Fibroblast of skin of scalp (primary cell): ENCODE measurements at regions not wholly inside any gene's neighbourhood (a gene's known extent, or its start where the extent isn't known, plus 50 kb on each side); places are given as distances from the start of the nearest gene placed in this dataset.

Experiments
- DNase-seq: peaks from one replicate; pipeline ENCODE4 v3.0.0-alpha.2; 2013

DNA sequence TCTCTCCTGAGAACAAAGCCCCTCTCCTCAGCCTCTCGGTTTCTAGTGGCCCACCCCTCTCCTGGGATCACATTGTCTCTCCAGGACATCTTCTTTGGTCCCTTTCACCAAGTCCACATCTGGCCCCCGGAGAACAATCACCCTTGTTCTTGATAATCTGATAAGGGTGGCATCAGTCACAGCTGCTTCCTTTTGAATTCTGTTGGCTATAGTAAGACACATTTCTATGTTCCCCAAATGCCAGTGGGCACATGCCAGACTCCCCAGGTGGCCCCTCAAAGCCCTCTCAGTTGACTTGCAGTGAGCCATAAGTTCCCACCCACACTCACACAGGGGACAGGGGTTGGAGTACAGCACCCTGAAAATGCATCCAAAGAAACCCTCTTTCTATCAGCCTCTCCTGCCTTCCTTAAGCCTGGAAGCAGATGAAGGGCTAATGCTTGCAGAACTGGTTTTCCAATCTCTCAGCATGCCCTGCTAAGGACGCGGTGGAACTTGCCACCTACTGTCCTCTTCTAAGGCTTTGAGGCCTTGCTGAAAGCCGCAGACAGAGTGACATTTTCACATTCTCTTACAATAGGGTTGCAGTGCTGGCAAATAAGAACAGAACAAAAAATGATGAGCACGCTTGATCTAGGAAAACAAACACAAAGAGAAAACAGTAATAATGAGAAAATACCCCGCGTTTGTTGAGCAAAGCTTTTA, 101.3 kb upstream of the SLCO3A1 start:
- no peak for DNase-seq

DNA sequence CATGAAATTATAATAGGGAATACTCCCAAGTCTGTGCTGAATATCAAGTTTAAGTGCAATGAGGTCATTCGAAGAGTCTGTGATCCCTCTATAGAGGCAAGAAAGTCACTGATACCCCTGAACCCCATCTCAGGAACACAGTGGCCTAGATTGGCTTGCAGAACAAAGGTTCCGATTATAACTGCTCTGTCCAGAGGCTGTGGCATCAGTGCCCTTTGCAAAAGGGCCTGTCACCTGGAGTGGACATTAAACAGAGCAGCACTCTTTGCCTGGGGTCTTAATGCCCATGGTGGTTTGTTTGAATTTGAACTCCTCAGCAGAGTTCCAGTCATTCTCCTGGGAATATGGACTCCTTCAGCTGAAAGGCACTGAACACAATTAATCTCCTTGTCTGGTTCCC, 93.9 kb upstream of the SLCO3A1 start:
- no peak for DNase-seq

DNA sequence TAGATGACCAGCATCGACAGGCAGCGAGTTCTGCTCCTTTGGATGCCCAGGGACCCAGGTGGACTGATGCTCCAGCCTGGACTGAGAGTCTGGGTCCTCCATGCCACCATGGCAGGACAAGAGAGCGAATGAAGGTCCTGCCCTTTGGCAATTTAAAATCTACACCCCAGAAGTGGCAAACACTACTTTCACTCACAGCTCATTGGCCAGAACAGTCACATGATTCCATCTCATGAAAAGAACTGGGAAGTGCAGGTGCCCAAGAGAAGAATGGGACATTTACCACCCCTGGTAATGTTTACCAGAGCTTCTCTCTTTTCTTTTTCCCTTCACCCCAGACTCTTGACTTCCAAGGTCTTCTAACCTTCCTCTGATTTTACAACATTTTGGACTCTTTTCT, 87.8 kb upstream of the SLCO3A1 start:
- no peak for DNase-seq

DNA sequence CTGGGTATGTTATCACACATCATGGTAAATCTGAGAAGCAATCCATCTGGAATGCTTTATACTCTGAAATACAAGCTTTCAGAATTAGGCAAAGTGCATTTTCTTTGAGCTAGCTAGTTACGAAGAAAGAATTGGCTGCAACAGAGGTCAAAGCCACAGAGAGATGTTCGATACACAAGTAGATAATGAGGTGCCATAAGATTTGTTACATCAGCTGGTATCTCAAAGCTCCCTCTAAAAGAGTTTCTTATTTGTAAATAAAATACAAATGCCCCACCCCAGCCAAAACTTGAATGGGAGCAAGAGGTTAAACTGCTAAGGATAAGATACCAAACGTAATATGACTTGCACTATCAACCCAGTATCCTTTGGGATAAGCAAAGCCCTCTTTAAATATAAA, 84.0 kb upstream of the SLCO3A1 start:
- no peak for DNase-seq

DNA sequence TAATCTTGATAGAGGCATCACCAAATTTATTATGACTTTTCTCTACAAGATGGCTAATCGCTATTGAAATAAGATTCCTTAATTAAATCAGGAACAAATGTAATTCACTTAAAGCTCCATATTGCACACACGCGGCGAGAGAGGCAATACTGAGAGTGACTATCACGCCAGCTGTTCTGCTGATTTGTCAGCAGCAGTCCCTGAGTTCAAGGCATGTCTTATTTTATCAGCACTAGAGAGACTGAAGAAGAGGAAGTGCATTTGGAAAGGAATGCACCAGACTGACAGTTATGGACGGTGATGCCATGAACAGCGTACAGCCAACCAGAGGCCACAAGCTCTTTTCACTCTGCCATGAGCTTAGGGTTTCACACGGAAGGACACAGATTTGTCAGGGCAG, 83.6 kb upstream of the SLCO3A1 start:
- DNase-seq = no peak

DNA sequence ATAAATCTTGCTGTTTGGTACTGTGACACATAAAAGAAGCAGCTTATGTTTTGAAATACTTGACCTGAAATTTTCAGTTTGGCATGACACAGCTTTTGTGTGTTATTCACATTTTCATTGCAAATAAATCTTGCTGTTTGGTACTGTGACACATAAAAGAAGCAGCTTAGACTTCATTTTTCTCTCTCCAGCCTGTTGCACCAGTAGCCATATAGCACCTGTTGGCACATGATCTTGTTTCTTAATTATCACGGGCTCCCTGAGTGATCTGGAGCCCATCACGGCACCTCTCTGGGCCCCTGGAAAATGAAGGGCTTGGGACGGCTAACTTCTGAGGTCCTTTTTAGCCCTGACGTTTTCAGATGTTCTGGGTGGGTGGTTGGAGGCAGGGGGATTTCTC, 77.4 kb upstream of the SLCO3A1 start:
- DNase-seq = no peak

DNA sequence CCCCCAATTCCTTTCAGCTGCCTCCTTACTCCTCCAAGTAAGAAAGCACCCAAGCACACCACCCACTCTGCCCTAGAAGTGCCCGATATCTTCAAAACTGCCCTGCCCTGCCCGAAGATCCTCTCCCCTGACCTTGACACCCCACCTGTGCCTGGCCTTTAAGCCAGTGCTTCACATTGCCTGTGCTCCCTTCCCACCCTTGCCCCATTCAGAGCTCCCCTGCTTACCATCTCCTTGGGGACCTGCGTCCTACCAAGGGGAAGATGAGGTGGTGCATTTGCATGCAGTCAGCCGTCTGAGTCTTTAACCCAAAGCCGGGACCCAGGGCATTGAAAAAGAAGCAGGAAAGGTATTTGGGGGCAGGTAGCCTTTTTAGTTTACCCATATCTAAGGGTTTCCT, 73.5 kb upstream of the SLCO3A1 start:
- DNase-seq = no peak

DNA sequence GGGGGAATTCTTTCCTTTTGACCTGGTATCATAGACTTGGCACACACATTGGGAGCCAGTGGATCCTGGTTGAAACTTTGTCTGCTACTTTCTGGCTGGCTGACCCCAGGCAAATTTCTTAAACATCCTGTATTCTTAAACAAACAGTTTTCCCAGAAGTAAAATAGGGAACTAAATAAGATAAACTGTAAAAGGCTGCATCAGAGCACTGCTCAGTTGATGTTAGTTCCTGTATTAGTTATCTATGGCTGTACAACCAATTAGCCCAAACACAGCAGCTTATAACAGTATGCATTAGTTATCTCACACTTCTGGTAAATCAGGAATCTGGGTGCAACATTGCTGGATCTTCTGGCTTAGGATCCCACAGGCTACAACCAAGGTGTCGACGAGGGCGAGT, 73.1 kb upstream of the SLCO3A1 start:
- DNase-seq = no peak

DNA sequence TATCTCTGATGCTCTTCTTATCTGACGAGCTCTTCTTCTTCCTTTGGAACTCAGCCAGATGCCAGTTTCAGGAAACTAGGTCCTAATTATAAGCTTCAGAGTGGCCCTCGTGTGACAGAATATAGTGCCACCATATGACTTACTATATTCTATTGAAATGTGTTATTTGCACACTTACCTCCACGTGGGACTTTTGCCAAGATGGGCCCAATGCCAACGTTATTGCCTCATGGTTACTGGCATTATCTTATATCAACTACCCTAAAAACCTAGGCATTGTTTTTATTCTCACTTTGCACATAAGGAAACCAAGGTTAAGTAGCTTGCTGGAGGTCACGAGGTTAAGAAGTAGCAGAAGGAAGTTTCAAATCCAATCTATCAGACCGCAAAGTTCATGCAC, 71.3 kb upstream of the SLCO3A1 start:
- no peak for DNase-seq

DNA sequence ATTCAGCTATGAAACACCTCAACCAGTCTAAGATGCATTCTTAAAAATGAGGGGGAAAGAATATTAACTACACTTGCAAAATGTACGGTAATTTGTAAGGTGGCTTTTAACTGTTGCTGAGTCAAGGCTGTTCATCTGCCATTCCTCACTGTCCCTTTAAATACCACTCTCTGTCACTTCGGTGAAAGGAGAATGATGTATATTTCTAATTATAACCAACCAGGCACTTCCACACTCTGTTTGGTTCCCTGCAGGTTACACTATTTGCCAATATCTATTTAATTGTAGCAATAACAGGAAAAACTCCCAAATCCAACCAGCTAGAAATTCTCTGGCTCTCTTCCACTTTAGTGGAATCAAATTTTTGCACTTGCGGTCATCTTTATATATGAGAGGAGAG, 70.5 kb upstream of the SLCO3A1 start:
- DNase-seq = no peak

DNA sequence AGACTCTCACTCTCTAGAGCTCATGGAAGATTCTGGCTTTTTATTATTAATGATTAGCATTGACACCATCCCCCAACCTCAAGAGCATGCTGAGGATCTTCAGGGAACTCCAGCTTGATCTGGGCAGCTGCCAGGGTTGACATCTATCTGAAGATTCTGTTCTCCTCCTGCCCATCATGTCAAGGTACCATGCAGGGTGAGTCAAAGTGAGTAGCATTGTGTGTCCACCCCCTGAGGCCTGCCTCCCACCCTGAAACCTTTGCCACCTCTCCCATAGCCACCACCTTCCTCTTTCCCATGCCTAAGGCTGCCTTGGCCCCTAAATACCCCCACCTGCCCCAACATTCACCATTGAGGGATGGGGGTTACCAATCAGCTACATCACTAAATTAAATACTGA, 70.1 kb upstream of the SLCO3A1 start:
- no peak for DNase-seq

DNA sequence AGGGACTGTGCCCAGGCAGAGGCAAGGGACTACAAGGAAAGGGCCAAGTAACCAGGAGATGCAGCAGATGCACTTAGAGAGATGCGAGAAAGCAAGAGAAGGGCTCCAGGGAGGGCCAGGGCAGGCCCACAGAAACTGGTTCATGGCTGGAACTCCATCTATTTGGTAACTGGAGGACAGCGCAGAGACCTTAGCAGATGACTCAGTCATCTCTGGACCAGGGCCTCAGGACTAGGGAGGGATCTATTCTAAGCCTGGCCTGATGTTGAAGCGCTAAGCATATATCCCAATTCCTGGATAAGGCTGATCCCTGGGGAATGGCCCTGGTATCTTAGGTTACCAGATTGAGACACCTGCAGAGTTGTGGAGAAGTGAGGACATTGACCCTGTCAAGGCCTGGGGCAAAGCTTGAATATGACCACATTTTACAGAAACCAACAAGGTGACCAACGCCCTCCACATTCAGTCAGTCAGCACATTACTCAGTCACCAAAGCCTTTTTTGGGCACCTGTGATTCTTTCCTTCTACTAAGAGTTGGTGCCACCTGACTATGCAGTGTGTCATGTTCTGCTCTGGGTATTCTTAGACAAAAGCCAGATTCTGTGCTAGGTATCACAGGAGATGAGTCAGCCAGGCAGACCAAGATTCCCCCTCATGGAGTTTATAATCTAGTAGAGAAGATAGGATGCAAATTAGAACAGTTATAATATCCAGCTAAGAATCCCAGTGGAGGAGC, 68.4 kb upstream of the SLCO3A1 start:
- no peak for DNase-seq

DNA sequence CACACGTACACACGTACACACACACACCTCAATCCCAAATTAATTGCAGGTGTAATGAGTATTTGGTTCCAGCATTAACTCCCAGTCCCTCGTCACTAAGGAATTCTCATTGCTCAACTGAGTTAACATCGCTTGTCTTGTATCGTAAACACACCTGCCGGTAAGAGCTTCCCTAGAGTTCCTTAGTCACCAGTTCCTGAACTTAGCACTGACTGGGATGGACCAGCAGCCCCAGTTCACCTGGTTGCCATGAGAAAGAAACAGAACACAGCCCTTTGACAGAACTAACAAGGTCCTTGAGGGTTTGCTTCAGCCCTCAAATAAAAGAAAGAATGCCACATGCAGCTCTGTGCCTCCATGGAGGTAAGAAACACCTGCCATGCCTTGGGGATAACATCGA, 66.3 kb upstream of the SLCO3A1 start:
- no peak for DNase-seq

DNA sequence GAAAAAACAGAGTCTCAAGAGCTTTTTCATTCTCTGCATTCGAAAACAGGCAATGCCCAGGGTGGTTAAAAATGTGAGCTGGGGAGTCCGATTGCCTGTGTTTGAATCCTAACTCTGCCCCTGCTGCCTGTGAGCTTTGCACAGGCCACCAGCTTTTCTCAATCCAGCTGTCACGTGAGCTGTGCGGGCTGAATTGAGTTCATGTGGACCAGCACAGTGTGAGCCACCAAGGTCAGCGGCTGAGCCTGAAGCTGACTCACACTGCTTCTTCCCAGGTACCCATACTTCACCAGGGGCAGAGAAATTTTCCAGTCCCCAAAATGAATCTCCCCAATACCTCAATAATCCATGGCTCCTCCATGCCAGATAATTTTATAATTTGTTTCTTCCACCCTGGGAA, 64.4 kb upstream of the SLCO3A1 start:
- DNase-seq = no peak

DNA sequence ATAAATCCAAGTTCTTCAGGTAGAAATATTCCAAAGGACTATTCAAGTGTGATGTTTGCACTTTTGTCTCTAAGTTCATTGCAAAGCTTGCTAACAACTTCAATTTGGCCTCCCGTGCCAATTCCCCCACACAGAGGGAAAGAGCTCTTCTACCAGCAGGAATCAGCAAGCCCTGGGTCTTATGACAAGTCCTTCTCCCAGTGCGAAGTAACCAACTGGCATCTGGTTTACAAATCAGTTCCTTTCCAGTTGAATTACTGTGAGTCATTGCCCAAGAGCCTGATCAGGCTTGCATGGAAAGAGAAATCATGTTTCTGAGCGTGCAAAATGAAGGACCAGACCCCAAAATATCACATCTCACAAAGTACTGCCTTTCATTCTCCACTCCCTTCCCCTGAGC, 62.7 kb upstream of the SLCO3A1 start:
- DNase-seq = no peak

DNA sequence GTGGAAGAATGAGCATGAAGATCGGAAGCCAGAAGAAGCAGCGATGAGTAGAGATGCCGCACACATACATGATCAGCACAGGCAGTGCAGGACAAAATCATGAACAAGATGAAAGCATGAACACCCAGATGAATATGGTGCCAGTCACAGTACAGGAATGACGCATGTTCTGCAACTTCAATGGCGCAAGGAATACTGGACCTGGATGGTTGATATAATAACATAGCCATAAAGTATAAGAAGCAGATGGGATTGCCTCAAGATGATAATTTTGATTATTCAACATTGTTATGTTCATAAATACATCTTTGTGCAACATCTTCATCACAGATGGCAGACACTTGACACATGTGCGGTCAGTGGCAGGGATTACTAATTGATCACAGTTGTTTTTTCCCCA, 59.7 kb upstream of the SLCO3A1 start:
- DNase-seq = no peak

DNA sequence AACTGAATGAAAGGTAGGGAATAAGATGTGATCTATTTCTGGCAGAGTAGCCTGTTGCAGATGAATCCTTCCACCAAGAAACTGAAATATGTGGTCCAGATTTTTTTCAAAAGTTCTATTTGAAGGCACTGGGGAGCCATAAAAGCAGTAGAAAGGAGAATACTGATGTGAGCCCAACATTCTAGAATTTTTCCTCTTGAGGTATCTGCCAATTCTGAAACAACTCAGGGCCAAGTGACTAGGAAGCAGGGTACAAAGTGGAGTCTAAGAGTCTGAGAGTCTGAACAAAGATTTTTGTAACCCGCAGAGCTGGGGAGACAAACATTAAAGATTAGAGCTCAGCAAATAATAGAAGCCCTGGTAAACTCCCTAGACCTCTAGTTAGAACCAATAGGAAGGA, 58.3 kb upstream of the SLCO3A1 start:
- no peak for DNase-seq

DNA sequence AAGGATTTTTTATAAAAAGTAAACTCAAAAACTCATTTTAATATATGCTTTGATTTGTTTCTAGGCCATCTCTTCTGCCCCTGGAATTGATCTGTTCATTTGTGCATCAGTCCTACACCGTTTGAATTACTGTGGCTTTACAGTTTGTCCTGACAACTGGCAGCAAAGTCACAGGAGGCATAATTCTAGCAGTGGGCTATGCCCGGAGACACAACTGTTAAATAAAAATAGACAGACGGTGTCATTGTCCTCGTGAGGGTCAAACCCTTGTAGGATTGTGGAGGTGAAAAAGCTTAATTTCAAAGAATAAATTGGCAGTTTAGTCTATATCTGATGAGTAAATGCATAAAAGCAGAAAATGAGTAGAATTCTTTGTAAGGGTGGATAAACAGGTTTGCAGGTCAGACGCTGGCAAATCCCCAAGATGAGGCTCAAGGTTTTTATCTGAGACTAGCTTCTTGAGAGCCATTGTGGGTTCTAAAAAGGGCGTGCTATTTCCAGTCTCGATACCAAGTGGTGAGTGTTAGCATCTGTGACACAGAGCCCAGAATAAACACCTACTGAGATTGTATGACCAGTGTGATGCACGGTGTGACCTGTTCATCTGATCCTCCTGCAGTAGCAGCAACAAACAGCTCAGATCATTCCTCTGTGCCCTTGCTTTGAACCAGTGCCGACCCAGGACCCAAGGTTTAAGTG, 51.5 kb upstream of the SLCO3A1 start:
- no peak for DNase-seq

DNA sequence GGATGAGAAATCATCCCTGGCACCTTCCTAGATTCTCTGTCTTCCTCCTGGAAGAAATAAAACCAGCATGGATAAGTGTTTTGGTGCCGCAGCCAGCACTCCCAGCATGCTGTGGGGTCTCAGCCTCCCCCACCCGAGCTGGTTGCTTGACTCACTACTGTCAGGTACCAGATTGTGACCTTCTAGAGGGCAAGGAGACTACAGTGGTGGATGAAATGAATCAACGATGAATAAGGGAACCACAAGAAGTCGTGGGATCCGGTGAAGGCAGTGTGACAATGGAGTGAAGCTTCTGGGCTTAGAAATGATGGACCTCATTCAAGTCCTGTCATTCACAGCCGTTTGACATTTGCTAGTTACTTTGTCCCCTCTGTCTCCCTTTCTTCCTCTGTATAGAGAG, 50.2 kb upstream of the SLCO3A1 start:
- DNase-seq = no peak
